ENCODE measurements at regions not wholly inside any gene's neighbourhood (a gene's known extent, or its start where the extent isn't known, plus 50 kb on each side); places are given as distances from the start of the nearest gene placed in this dataset.

DNA sequence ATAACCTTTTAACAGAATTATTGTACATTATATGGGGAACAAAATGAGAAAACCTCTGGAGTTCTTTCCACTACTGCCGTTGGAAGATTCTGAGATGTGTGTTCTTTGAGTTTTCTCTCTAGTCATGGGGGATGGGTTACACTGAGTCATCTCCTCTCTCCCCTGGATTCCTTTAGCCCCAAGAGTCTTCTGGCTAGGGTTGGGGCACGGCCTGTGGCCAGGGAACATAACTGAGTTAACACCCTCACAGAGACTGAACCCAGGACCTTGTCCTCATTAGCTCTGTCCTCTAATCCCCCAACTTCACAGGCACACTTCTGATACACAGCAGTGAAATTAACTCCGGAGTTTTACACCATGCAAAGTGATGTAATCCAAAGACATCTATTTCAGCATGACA lies 142.3 kb upstream of the F9 start:
- TF ChIP-seq, protein P1, sequence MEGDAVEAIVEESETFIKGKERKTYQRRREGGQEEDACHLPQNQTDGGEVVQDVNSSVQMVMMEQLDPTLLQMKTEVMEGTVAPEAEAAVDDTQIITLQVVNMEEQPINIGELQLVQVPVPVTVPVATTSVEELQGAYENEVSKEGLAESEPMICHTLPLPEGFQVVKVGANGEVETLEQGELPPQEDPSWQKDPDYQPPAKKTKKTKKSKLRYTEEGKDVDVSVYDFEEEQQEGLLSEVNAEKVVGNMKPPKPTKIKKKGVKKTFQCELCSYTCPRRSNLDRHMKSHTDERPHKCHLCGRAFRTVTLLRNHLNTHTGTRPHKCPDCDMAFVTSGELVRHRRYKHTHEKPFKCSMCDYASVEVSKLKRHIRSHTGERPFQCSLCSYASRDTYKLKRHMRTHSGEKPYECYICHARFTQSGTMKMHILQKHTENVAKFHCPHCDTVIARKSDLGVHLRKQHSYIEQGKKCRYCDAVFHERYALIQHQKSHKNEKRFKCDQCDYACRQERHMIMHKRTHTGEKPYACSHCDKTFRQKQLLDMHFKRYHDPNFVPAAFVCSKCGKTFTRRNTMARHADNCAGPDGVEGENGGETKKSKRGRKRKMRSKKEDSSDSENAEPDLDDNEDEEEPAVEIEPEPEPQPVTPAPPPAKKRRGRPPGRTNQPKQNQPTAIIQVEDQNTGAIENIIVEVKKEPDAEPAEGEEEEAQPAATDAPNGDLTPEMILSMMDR (IDR thresholded peaks at IDR 0.05): no peak
- TF ChIP-seq POLR2A (IDR thresholded peaks at IDR 0.05): no peak
